ENCODE measurements at regions not wholly inside any gene's neighbourhood (a gene's known extent, or its start where the extent isn't known, plus 50 kb on each side); places are given as distances from the start of the nearest gene placed in this dataset.

DNA sequence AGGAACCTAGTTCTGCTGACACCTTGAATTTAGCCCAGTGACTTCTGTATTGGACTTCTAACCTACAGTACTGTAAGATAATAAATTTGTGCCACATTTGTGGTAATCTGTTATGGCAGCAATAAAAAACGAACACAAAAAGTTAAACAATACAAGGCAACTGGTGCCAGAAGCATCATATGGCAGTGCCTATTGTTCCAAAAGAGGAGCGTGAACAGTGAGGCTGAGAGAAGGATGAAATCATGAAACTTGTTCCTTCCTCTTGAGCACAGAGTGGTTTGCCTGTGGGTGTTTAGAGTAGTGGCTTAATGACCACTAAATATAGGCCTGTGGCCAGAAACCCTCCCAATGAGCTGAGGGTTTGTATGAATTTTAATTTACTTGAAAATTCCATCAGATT is 69.7 kb upstream of the PGRMC2 start:
- no peak overlapping the region for H3K27ac ChIP-seq (ENCODE audit: low read depth, low read length)
- no peaks in the 10 kb centered on the region for H3K36me3 ChIP-seq (ENCODE audit: insufficient read depth, low read length)
- H3K9me3 ChIP-seq (ENCODE audit: low read length) = no peaks in the 10 kb centered on the region
- no peaks in the 10 kb centered on the region for H3K4me1 ChIP-seq (ENCODE audit: insufficient read depth, low read length)
- no peak for DNase-seq
- H3K27me3 ChIP-seq (ENCODE audit: insufficient read depth, low read length, poor library complexity, severe bottlenecking) = no peaks in the 10 kb centered on the region
- Mint-ChIP-seq H3K36me3 (peaks cover 0 to 14% (median 4%) of the 10 kb centered on the region in 3 donors), H3K27ac (no peak overlapping the region), H3K27me3 (no peaks in the 10 kb centered on the region), H3K4me1 (no peaks in the 10 kb centered on the region), H3K9me3 (peaks cover 0 to 4% (median 0%) of the 10 kb centered on the region in 5 donors), H3K4me3 (peak overlapping the region in 1 of 7 donors; percentile 18)
- ChIA-PET CTCF (no interaction called here), POLR2A (no interaction called here)
- H3K4me3 ChIP-seq (ENCODE audit: low read length) = no peak overlapping the region

DNA sequence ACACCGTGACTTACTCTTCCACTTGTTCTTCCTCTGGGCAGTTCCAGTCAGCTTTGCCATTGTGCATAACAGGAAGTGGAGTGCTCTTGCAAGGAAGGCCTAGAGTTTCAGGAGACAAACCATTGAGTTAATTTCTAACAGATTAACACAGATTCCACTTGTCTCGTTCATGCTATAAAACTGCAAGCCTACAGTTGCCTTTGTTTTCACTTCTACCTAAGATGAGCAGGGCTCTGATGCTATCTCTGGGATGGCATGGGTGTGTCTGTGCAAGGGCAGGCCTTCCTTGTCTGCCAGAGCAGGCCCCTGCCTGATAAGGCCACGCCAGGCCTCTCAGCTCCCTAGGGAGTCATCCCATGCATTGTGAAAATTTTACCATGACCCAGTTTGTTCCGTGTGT is 67.7 kb upstream of the PGRMC2 start:
- H3K27ac Mint-ChIP-seq = no peak overlapping the region
- no peak for DNase-seq
- Histone ChIP-seq H3K27ac (ENCODE audit: low read depth, low read length) (no peak overlapping the region), H3K4me1 (ENCODE audit: insufficient read depth, low read length) (no peaks in the 10 kb centered on the region), H3K27me3 (ENCODE audit: insufficient read depth, low read length, poor library complexity, severe bottlenecking) (no peaks in the 10 kb centered on the region), H3K9me3 (ENCODE audit: low read length) (no peaks in the 10 kb centered on the region), H3K4me3 (ENCODE audit: low read length) (no peak overlapping the region), H3K36me3 (ENCODE audit: insufficient read depth, low read length) (no peaks in the 10 kb centered on the region)
- no peaks in the 10 kb centered on the region for H3K4me1 Mint-ChIP-seq
- CTCF ChIA-PET = no interaction called here
- H3K9me3 Mint-ChIP-seq = peaks cover 0 to 4% (median 0%) of the 10 kb centered on the region in 5 donors
- peaks cover 0 to 14% (median 6%) of the 10 kb centered on the region in 3 donors for H3K36me3 Mint-ChIP-seq
- no peak overlapping the region for H3K4me3 Mint-ChIP-seq
- POLR2A ChIA-PET = no interaction called here
- H3K27me3 Mint-ChIP-seq = peaks cover 0 to 1% of the 10 kb centered on the region in 2 donors

DNA sequence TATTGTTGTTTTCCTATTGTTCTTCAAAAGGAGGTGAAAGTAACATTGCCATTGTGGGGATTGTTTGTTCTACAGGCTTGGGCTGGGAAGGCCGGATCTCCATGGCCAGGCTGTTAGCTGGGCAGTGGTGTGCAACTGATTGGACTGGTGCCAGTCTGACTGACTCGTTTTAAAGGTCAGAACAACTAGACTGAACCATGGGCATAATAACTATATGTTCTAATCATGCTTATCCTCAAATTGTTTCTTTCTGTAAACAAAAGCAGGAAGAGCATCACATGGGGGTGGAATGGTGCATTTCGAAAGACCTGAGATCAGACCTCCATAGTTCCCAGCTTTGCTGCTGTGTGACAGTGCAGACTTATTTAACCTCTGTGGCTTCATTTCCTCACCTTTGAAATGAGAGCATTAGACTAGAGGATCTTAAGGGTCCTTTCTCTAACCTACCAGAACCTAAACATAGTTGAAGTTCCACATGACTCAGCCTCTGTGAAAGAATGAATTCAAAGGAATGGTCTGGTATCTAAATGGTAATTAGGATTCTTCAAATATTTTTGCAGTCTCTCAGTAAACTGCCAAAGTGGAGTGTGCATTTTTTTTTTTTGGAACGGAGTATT is 66.7 kb upstream of the PGRMC2 start:
- Histone ChIP-seq H3K4me1 (ENCODE audit: insufficient read depth, low read length) (no peaks in the 10 kb centered on the region), H3K27ac (ENCODE audit: low read depth, low read length) (no peak overlapping the region), H3K36me3 (ENCODE audit: insufficient read depth, low read length) (no peaks in the 10 kb centered on the region), H3K9me3 (ENCODE audit: low read length) (no peaks in the 10 kb centered on the region), H3K4me3 (ENCODE audit: low read length) (no peak overlapping the region), H3K27me3 (ENCODE audit: insufficient read depth, low read length, poor library complexity, severe bottlenecking) (no peaks in the 10 kb centered on the region)
- peaks cover 0 to 14% (median 6%) of the 10 kb centered on the region in 3 donors for H3K36me3 Mint-ChIP-seq
- H3K4me3 Mint-ChIP-seq = no peak overlapping the region
- peaks cover 0 to 1% of the 10 kb centered on the region in 2 donors for H3K27me3 Mint-ChIP-seq
- no peaks in the 10 kb centered on the region for H3K4me1 Mint-ChIP-seq
- H3K27ac Mint-ChIP-seq = no peak overlapping the region
- ChIA-PET CTCF (no interaction called here), POLR2A (no interaction called here)
- H3K9me3 Mint-ChIP-seq = peaks cover 0 to 4% (median 0%) of the 10 kb centered on the region in 5 donors
- no peak for DNase-seq

DNA sequence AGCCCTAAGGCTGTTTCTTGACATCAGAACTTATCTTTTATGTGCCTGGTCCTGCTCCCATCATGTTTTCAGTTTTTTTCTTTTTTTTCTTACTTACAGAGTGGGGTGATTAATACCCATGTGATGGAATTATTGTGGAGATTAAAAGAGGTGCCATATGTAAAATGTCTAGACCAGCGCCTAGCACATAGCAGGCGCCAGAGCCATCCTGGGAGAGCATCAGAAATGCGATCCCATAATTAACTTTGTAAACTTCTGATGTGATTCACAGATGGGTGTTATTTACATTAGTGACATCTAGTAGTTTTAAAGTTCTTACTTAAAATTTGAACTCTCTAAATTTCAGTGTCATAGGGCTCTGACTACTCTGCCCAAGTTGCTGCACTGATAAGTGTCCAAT is 66.2 kb upstream of the PGRMC2 start:
- ChIA-PET POLR2A (no interaction called here), CTCF (no interaction called here)
- Histone ChIP-seq H3K27ac (ENCODE audit: low read depth, low read length) (no peak overlapping the region), H3K4me3 (ENCODE audit: low read length) (no peak overlapping the region), H3K27me3 (ENCODE audit: insufficient read depth, low read length, poor library complexity, severe bottlenecking) (no peaks in the 10 kb centered on the region), H3K9me3 (ENCODE audit: low read length) (no peaks in the 10 kb centered on the region), H3K4me1 (ENCODE audit: insufficient read depth, low read length) (no peaks in the 10 kb centered on the region), H3K36me3 (ENCODE audit: insufficient read depth, low read length) (no peaks in the 10 kb centered on the region)
- Mint-ChIP-seq H3K9me3 (peaks cover 0 to 4% (median 0%) of the 10 kb centered on the region in 5 donors), H3K27ac (no peak overlapping the region), H3K27me3 (peaks cover 0 to 1% of the 10 kb centered on the region in 2 donors), H3K4me3 (no peak overlapping the region), H3K36me3 (peaks cover 0 to 14% (median 6%) of the 10 kb centered on the region in 3 donors), H3K4me1 (no peaks in the 10 kb centered on the region)
- DNase-seq = no peak

DNA sequence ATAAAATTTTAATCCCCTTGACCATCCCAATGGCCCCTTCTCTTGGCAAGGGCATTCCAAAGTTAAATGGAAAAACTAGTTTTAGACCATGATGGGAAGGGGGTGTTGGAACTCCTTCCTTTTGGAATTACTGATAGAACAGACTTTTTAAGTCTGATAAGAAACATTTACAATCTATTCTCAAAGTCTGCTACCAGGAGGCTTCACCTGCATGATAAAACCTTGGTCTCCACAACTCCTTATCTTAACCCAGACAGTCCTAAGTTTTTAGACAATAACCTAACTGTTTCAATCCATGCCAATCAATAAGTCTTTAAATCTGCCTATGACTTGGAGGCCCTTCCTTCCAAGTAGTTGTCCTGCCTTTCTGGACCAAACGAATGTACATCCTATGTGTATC is 63.9 kb upstream of the PGRMC2 start:
- H3K4me3 Mint-ChIP-seq = no peak overlapping the region
- no peak for DNase-seq
- no peak overlapping the region for H3K27ac Mint-ChIP-seq
- no peaks in the 10 kb centered on the region for H3K36me3 ChIP-seq (ENCODE audit: insufficient read depth, low read length)
- peaks cover 0 to 1% (median 0%) of the 10 kb centered on the region in 5 donors for H3K9me3 Mint-ChIP-seq
- ChIA-PET POLR2A (no interaction called here), CTCF (no interaction called here)
- no peaks in the 10 kb centered on the region for H3K9me3 ChIP-seq (ENCODE audit: low read length)
- no peaks in the 10 kb centered on the region for H3K27me3 ChIP-seq (ENCODE audit: insufficient read depth, low read length, poor library complexity, severe bottlenecking)
- peaks cover 0 to 13% (median 2%) of the 10 kb centered on the region in 3 donors for H3K36me3 Mint-ChIP-seq
- no peak overlapping the region for H3K27ac ChIP-seq (ENCODE audit: low read depth, low read length)
- no peaks in the 10 kb centered on the region for H3K4me1 Mint-ChIP-seq
- no peak overlapping the region for H3K4me3 ChIP-seq (ENCODE audit: low read length)
- peaks cover 0 to 1% of the 10 kb centered on the region in 2 donors for H3K27me3 Mint-ChIP-seq
- H3K4me1 ChIP-seq (ENCODE audit: insufficient read depth, low read length) = no peaks in the 10 kb centered on the region

DNA sequence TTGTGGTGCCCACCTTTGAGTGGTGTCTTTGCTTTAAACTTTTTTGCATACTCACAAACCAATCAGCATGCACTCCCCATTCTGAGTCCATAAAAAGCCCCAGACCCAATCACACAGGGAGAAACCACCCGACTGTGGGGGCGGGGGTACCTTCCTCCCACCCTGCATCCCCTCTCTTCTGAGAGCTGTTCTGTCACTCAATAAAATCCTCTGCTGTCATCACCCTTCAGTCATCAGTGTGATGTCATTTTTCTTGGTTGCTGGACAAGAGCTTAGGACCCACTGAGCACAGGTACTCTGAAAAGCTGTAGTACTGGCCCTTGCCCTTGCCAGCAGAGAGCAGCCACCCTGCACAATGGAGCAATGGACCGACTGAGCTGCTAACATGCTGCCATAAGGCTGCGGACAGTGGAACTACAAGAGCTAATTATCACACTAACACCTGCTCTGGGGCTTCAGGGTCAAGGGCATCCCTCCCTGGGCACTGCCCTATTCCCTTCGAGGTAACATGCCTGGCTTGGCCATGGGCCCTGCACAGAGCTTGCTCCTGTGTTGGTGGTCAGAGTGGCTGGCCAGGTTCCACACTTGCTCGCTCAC is 62.9 kb upstream of the PGRMC2 start:
- Mint-ChIP-seq H3K4me1 (no peaks in the 10 kb centered on the region), H3K27me3 (peaks cover 0 to 1% of the 10 kb centered on the region in 2 donors), H3K9me3 (peaks cover 0 to 1% (median 0%) of the 10 kb centered on the region in 5 donors), H3K27ac (no peak overlapping the region), H3K4me3 (no peak overlapping the region), H3K36me3 (peaks cover 2 to 20% (median 3%) of the 10 kb centered on the region in 3 donors)
- Histone ChIP-seq H3K4me3 (ENCODE audit: low read length) (no peak overlapping the region), H3K36me3 (ENCODE audit: insufficient read depth, low read length) (no peaks in the 10 kb centered on the region), H3K4me1 (ENCODE audit: insufficient read depth, low read length) (no peaks in the 10 kb centered on the region), H3K27ac (ENCODE audit: low read depth, low read length) (no peak overlapping the region), H3K9me3 (ENCODE audit: low read length) (no peaks in the 10 kb centered on the region), H3K27me3 (ENCODE audit: insufficient read depth, low read length, poor library complexity, severe bottlenecking) (no peaks in the 10 kb centered on the region)
- ChIA-PET CTCF (no interaction called here), POLR2A (no interaction called here)
- no peak for DNase-seq

DNA sequence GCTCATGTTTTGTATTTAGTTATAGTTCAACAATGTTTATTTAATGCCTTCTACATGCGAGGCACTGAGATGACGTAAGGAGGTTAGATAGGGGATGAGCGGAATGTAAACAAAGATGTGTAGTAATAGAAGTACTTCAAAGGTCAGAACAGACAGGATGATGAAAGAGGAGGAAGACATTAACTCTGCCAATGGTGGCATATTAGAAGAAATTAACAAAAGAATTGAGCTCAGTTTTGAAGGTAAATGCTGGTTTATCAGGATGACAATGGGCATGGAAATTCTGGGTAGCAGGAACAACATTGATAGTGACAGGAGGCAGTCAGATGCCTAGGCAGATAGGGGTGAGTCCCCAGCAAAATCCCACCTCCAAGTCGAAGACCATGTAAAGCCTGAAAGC is 62.3 kb upstream of the PGRMC2 start:
- no peak overlapping the region for H3K4me3 Mint-ChIP-seq
- Histone ChIP-seq H3K4me1 (ENCODE audit: insufficient read depth, low read length) (no peaks in the 10 kb centered on the region), H3K27me3 (ENCODE audit: insufficient read depth, low read length, poor library complexity, severe bottlenecking) (no peaks in the 10 kb centered on the region), H3K36me3 (ENCODE audit: insufficient read depth, low read length) (no peaks in the 10 kb centered on the region), H3K9me3 (ENCODE audit: low read length) (no peaks in the 10 kb centered on the region), H3K4me3 (ENCODE audit: low read length) (no peak overlapping the region), H3K27ac (ENCODE audit: low read depth, low read length) (no peak overlapping the region)
- no peak for DNase-seq
- H3K27me3 Mint-ChIP-seq = peaks cover 0 to 1% of the 10 kb centered on the region in 2 donors
- peaks cover 0 to 1% (median 0%) of the 10 kb centered on the region in 5 donors for H3K9me3 Mint-ChIP-seq
- ChIA-PET CTCF (no interaction called here), POLR2A (no interaction called here)
- no peak overlapping the region for H3K27ac Mint-ChIP-seq
- no peaks in the 10 kb centered on the region for H3K4me1 Mint-ChIP-seq
- H3K36me3 Mint-ChIP-seq = peaks cover 2 to 16% (median 3%) of the 10 kb centered on the region in 3 donors

DNA sequence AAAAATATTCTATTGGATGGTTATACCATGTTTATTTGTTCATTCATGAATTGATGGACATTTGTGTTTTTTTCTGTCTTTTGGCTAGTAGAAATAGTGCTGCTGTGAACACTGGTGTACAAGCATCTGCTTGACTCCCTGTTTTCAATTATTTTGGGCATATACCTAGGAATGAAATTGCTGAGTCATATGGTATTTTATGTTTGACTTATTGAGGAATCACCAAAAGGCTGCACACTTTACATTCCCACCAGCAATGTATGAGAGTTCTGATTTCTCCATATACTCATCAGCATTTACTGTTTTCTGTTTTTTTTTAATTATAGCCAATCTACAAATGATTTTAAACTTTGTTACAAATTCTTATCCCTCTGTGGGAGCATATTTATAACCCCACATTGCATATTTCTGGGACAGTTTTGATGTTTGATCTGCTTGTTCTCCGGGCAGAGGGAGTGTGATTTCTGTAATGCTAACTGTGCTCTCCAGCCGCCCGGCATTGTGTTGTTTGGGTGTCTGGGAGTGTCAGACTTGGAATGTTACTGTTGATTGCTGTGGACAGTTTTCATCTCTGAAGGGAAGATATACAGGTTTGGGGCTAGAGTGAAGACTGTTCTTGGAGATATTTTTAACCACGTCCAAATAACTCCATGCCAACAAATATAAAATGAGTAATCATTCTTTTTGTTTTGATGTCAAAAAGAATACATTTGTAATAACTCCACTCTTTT is 60.5 kb upstream of the PGRMC2 start:
- no peak for DNase-seq
- Mint-ChIP-seq H3K9me3 (peaks cover 0 to 1% (median 0%) of the 10 kb centered on the region in 5 donors), H3K27me3 (peaks cover 0 to 1% of the 10 kb centered on the region in 2 donors), H3K4me3 (no peak overlapping the region), H3K36me3 (peaks cover 2 to 16% (median 3%) of the 10 kb centered on the region in 3 donors), H3K27ac (no peak overlapping the region), H3K4me1 (no peaks in the 10 kb centered on the region)
- POLR2A ChIA-PET = no interaction called here
- CTCF ChIA-PET = no interaction called here
- Histone ChIP-seq H3K4me1 (ENCODE audit: insufficient read depth, low read length) (no peaks in the 10 kb centered on the region), H3K9me3 (ENCODE audit: low read length) (no peaks in the 10 kb centered on the region), H3K27ac (ENCODE audit: low read depth, low read length) (no peak overlapping the region), H3K4me3 (ENCODE audit: low read length) (no peak overlapping the region), H3K36me3 (ENCODE audit: insufficient read depth, low read length) (no peaks in the 10 kb centered on the region), H3K27me3 (ENCODE audit: insufficient read depth, low read length, poor library complexity, severe bottlenecking) (no peaks in the 10 kb centered on the region)
